ENCODE measurements at regions not wholly inside any gene's neighbourhood (a gene's known extent, or its start where the extent isn't known, plus 50 kb on each side); places are given as distances from the start of the nearest gene placed in this dataset.

- no peaks in the 10 kb centered on the region for H3K9me3 ChIP-seq (replicated peaks; ENCODE audit: low read length)
- no peak overlapping the region for H3K4me2 ChIP-seq (ENCODE audit: low read length)
- no peaks in the 10 kb centered on the region for H3K36me3 ChIP-seq (ENCODE audit: insufficient read depth, low read length)
- H3K4me1 ChIP-seq (ENCODE audit: control insufficient read depth, insufficient read depth, low read length): no peaks in the 10 kb centered on the region
- H3K4me3 ChIP-seq (ENCODE audit: low read length): no peak overlapping the region
- no peaks in the 10 kb centered on the region for H3K27me3 ChIP-seq (ENCODE audit: control insufficient read depth, insufficient read depth, low read length)
- no peak overlapping the region for H3K9ac ChIP-seq (ENCODE audit: low read depth, low read length)
These were observed 178.2 kb downstream of the ARL4A start for GRCh38 chr7:12865593-12865992.

- Histone ChIP-seq H3K9me3 (replicated peaks; ENCODE audit: low read length) (no peaks in the 10 kb centered on the region), H3K4me1 (ENCODE audit: control insufficient read depth, insufficient read depth, low read length) (no peaks in the 10 kb centered on the region), H3K27me3 (ENCODE audit: control insufficient read depth, insufficient read depth, low read length) (no peaks in the 10 kb centered on the region), H3K9ac (ENCODE audit: low read depth, low read length) (no peak overlapping the region), H3K4me2 (ENCODE audit: low read length) (no peak overlapping the region), H3K4me3 (ENCODE audit: low read length) (no peak overlapping the region), H3K36me3 (ENCODE audit: insufficient read depth, low read length) (no peaks in the 10 kb centered on the region)
These were observed 178.8 kb downstream of the ARL4A start for GRCh38 chr7:12866207-12866606.

- H3K4me3 ChIP-seq (ENCODE audit: low read length): no peak overlapping the region
- H3K36me3 ChIP-seq (ENCODE audit: insufficient read depth, low read length): no peaks in the 10 kb centered on the region
- H3K9ac ChIP-seq (ENCODE audit: low read depth, low read length): no peak overlapping the region
- no peaks in the 10 kb centered on the region for H3K4me1 ChIP-seq (ENCODE audit: control insufficient read depth, insufficient read depth, low read length)
- no peaks in the 10 kb centered on the region for H3K9me3 ChIP-seq (replicated peaks; ENCODE audit: low read length)
- H3K27me3 ChIP-seq (ENCODE audit: control insufficient read depth, insufficient read depth, low read length): no peaks in the 10 kb centered on the region
- H3K4me2 ChIP-seq (ENCODE audit: low read length): no peak overlapping the region
These were observed 180.6 kb downstream of the ARL4A start for GRCh38 chr7:12868027-12868426.

- Histone ChIP-seq H3K27me3 (ENCODE audit: control insufficient read depth, insufficient read depth, low read length) (no peaks in the 10 kb centered on the region), H3K4me2 (ENCODE audit: low read length) (no peak overlapping the region), H3K36me3 (ENCODE audit: insufficient read depth, low read length) (no peaks in the 10 kb centered on the region), H3K9me3 (replicated peaks; ENCODE audit: low read length) (no peaks in the 10 kb centered on the region), H3K4me3 (ENCODE audit: low read length) (no peak overlapping the region), H3K9ac (ENCODE audit: low read depth, low read length) (no peak overlapping the region), H3K4me1 (ENCODE audit: control insufficient read depth, insufficient read depth, low read length) (no peaks in the 10 kb centered on the region)
These were observed 182.8 kb downstream of the ARL4A start for GRCh38 chr7:12870219-12870618.

GRCh38 chr7:12872487-12872886 is 185.1 kb downstream of the ARL4A start:
- no peaks in the 10 kb centered on the region for H3K9me3 ChIP-seq (replicated peaks; ENCODE audit: low read length)

GRCh38 chr7:12873571-12873970 is 186.1 kb downstream of the ARL4A start:
- no peak overlapping the region for H3K9ac ChIP-seq (ENCODE audit: low read depth, low read length)
- H3K4me1 ChIP-seq (ENCODE audit: control insufficient read depth, insufficient read depth, low read length): no peaks in the 10 kb centered on the region
- no peaks in the 10 kb centered on the region for H3K27me3 ChIP-seq (ENCODE audit: control insufficient read depth, insufficient read depth, low read length)
- no peak overlapping the region for H3K4me2 ChIP-seq (ENCODE audit: low read length)
- H3K4me3 ChIP-seq (ENCODE audit: low read length): no peak overlapping the region
- no peaks in the 10 kb centered on the region for H3K36me3 ChIP-seq (ENCODE audit: insufficient read depth, low read length)
- no peaks in the 10 kb centered on the region for H3K9me3 ChIP-seq (replicated peaks; ENCODE audit: low read length)

More at GRCh38 chr7:12872487-12872886, 185.1 kb downstream of the ARL4A start:
- no peak overlapping the region for H3K4me2 ChIP-seq (ENCODE audit: low read length)
- no peak overlapping the region for H3K4me3 ChIP-seq (ENCODE audit: low read length)
- no peaks in the 10 kb centered on the region for H3K36me3 ChIP-seq (ENCODE audit: insufficient read depth, low read length)
- H3K9ac ChIP-seq (ENCODE audit: low read depth, low read length): no peak overlapping the region
- H3K4me1 ChIP-seq (ENCODE audit: control insufficient read depth, insufficient read depth, low read length): no peaks in the 10 kb centered on the region
- H3K27me3 ChIP-seq (ENCODE audit: control insufficient read depth, insufficient read depth, low read length): no peaks in the 10 kb centered on the region

GRCh38 chr7:12879139-12879538 is 191.7 kb downstream of the ARL4A start:
- Histone ChIP-seq H3K4me1 (ENCODE audit: control insufficient read depth, insufficient read depth, low read length) (peaks cover 8% of the 10 kb centered on the region), H3K4me3 (ENCODE audit: low read length) (no peak overlapping the region), H3K27me3 (ENCODE audit: control insufficient read depth, insufficient read depth, low read length) (no peaks in the 10 kb centered on the region), H3K36me3 (ENCODE audit: insufficient read depth, low read length) (no peaks in the 10 kb centered on the region), H3K9me3 (replicated peaks; ENCODE audit: low read length) (no peaks in the 10 kb centered on the region), H3K4me2 (ENCODE audit: low read length) (no peak overlapping the region), H3K9ac (ENCODE audit: low read depth, low read length) (no peak overlapping the region)

GRCh38 chr7:12881712-12882111 is 194.3 kb downstream of the ARL4A start:
- Histone ChIP-seq H3K9me3 (replicated peaks; ENCODE audit: low read length) (no peaks in the 10 kb centered on the region), H3K27me3 (ENCODE audit: control insufficient read depth, insufficient read depth, low read length) (no peaks in the 10 kb centered on the region), H3K4me3 (ENCODE audit: low read length) (no peak overlapping the region), H3K4me1 (ENCODE audit: control insufficient read depth, insufficient read depth, low read length) (peaks cover 23% of the 10 kb centered on the region), H3K9ac (ENCODE audit: low read depth, low read length) (no peak overlapping the region), H3K36me3 (ENCODE audit: insufficient read depth, low read length) (no peaks in the 10 kb centered on the region), H3K4me2 (ENCODE audit: low read length) (no peak overlapping the region)

- H3K9ac ChIP-seq (ENCODE audit: low read depth, low read length): no peak overlapping the region
- no peaks in the 10 kb centered on the region for H3K36me3 ChIP-seq (ENCODE audit: insufficient read depth, low read length)
- H3K4me2 ChIP-seq (ENCODE audit: low read length): no peak overlapping the region
- H3K9me3 ChIP-seq (replicated peaks; ENCODE audit: low read length): no peaks in the 10 kb centered on the region
- H3K27me3 ChIP-seq (ENCODE audit: control insufficient read depth, insufficient read depth, low read length): no peaks in the 10 kb centered on the region
- no peak overlapping the region for H3K4me3 ChIP-seq (ENCODE audit: low read length)
- peaks cover 23% of the 10 kb centered on the region for H3K4me1 ChIP-seq (ENCODE audit: control insufficient read depth, insufficient read depth, low read length)
These were observed 195.3 kb downstream of the ARL4A start for GRCh38 chr7:12882710-12883109.

GRCh38 chr7:12884033-12884432 is 196.6 kb downstream of the ARL4A start:
- H3K27me3 ChIP-seq (ENCODE audit: control insufficient read depth, insufficient read depth, low read length): no peaks in the 10 kb centered on the region
- no peak overlapping the region for H3K4me3 ChIP-seq (ENCODE audit: low read length)
- peak overlapping the region; percentile 22 for H3K4me2 ChIP-seq (ENCODE audit: low read length)
- no peaks in the 10 kb centered on the region for H3K36me3 ChIP-seq (ENCODE audit: insufficient read depth, low read length)
- H3K4me1 ChIP-seq (ENCODE audit: control insufficient read depth, insufficient read depth, low read length): peaks cover 26% of the 10 kb centered on the region
- peak overlapping the region; percentile 53 for H3K9ac ChIP-seq (ENCODE audit: low read depth, low read length)
- no peaks in the 10 kb centered on the region for H3K9me3 ChIP-seq (replicated peaks; ENCODE audit: low read length)

- Histone ChIP-seq H3K4me1 (ENCODE audit: control insufficient read depth, insufficient read depth, low read length) (peaks cover 32% of the 10 kb centered on the region), H3K27me3 (ENCODE audit: control insufficient read depth, insufficient read depth, low read length) (no peaks in the 10 kb centered on the region), H3K9me3 (replicated peaks; ENCODE audit: low read length) (no peaks in the 10 kb centered on the region), H3K36me3 (ENCODE audit: insufficient read depth, low read length) (no peaks in the 10 kb centered on the region), H3K4me2 (ENCODE audit: low read length) (peak overlapping the region; percentile 22), H3K9ac (ENCODE audit: low read depth, low read length) (peak overlapping the region; percentile 53), H3K4me3 (ENCODE audit: low read length) (peak overlapping the region; percentile 5)
These were observed 197.5 kb downstream of the ARL4A start for GRCh38 chr7:12884856-12885440.

- H3K27me3 ChIP-seq (ENCODE audit: control insufficient read depth, insufficient read depth, low read length): no peaks in the 10 kb centered on the region
- H3K4me3 ChIP-seq (ENCODE audit: low read length): no peak overlapping the region
- H3K4me1 ChIP-seq (ENCODE audit: control insufficient read depth, insufficient read depth, low read length): peaks cover 28% of the 10 kb centered on the region
These were observed 201.3 kb downstream of the ARL4A start for GRCh38 chr7:12888717-12889116.

More at GRCh38 chr7:12888717-12889116, 201.3 kb downstream of the ARL4A start:
- Histone ChIP-seq H3K9me3 (replicated peaks; ENCODE audit: low read length) (no peaks in the 10 kb centered on the region), H3K4me2 (ENCODE audit: low read length) (no peak overlapping the region), H3K9ac (ENCODE audit: low read depth, low read length) (peak overlapping the region; percentile 33), H3K36me3 (ENCODE audit: insufficient read depth, low read length) (no peaks in the 10 kb centered on the region)
